WTC11 (cell line): ENCODE measurements at regions not wholly inside any gene's neighbourhood (a gene's known extent, or its start where the extent isn't known, plus 50 kb on each side); places are given as distances from the start of the nearest gene placed in this dataset.

Experiments used
- ATAC-seq: fragments of 200-7000 bp; cut with Tn5 transposase; 2 replicates; pipeline ENCODE4 v1.10.0; 2021; ENCODE audit warnings: mild to moderate bottlenecking, moderate library complexity
- CTCF ChIA-PET: fragments of 300-600 bp; sonication (Branson Sonifier 250); formaldehyde crosslinking; loops from one replicate; lab custom pipeline; 2021; ENCODE audit warnings: antibody characterized with exemption; lab: Charles Lee
- POLR2A ChIA-PET: fragments of 350-600 bp; sonication (Branson Sonifier 250); formaldehyde crosslinking; loops from one replicate; lab custom pipeline; 2021; ENCODE audit warnings: antibody characterized with exemption; lab: Charles Lee
- DNase-seq: peaks from one replicate; pipeline ENCODE4 v3.0.0; 2021; ENCODE audit warnings: low spot score
- H3K27ac Mint-ChIP-seq: 2 replicates; pipeline ENCODE4 v1.8.0; 2021; ENCODE audit warnings: mixed read lengths
- H3K27me3 Mint-ChIP-seq: 2 replicates; pipeline ENCODE4 v1.8.0; 2021; ENCODE audit warnings: low read depth, mild to moderate bottlenecking, moderate library complexity, mixed read lengths
- H3K36me3 Mint-ChIP-seq: 2 replicates; pipeline ENCODE4 v1.8.0; 2021; ENCODE audit warnings: mixed read lengths
- H3K4me1 Mint-ChIP-seq: 2 replicates; pipeline ENCODE4 v1.8.0; 2022; ENCODE audit warnings: mixed read lengths
- H3K4me3 Mint-ChIP-seq: 2 replicates; pipeline ENCODE4 v1.8.0; 2021; ENCODE audit warnings: mild to moderate bottlenecking, moderate library complexity, mixed read lengths
- H3K9me3 Mint-ChIP-seq: 2 replicates; pipeline ENCODE4 v1.8.0; 2021; ENCODE audit warnings: mixed read lengths
- ELF4 ChIP-seq: sonication (generic); formaldehyde crosslinking; IDR thresholded peaks from 2 replicates; pipeline ENCODE4 v1.8.1; 2022; ENCODE audit warnings: low read depth, mild to moderate bottlenecking, moderate library complexity, missing genetic modification reagents
- EMX1 ChIP-seq: fragments of 250-450 bp; sonication (Bioruptor Pico); IDR thresholded peaks from 2 replicates; pipeline ENCODE4 v1.8.0; 2021; ENCODE audit warnings: mild to moderate bottlenecking
- ESRRA ChIP-seq: sonication (generic); formaldehyde crosslinking; IDR thresholded peaks from 2 replicates; pipeline ENCODE4 v1.8.1; 2022; ENCODE audit warnings: mild to moderate bottlenecking, missing genetic modification reagents, borderline replicate concordance
- FOXP1 ChIP-seq: sonication (generic); formaldehyde crosslinking; IDR thresholded peaks from 2 replicates; pipeline ENCODE4 v1.8.0; 2022; ENCODE audit warnings: missing genetic modification reagents, mild to moderate bottlenecking, moderate library complexity, borderline replicate concordance
- HMGA2 ChIP-seq: fragments of 250-450 bp; sonication (Bioruptor Pico); IDR thresholded peaks from 2 replicates; pipeline ENCODE4 v1.4.0; 2021; ENCODE audit warnings: mild to moderate bottlenecking, moderate library complexity
- JAZF1 ChIP-seq: fragments of 250-450 bp; sonication (Bioruptor Pico); IDR thresholded peaks from 2 replicates; pipeline ENCODE4 v1.9.0; 2021; ENCODE audit warnings: moderate library complexity, mild to moderate bottlenecking, inconsistent platforms
- RORB ChIP-seq: fragments of 250-450 bp; sonication (Bioruptor Pico); IDR thresholded peaks from 2 replicates; pipeline ENCODE4 v1.9.0; 2021; ENCODE audit warnings: mild to moderate bottlenecking
- ZNF219 ChIP-seq: sonication (generic); formaldehyde crosslinking; IDR thresholded peaks from 2 replicates; pipeline ENCODE4 v1.8.0; 2023; ENCODE audit warnings: missing genetic modification reagents, mild to moderate bottlenecking, borderline replicate concordance
- ZNF423 ChIP-seq: fragments of 250-450 bp; sonication (Bioruptor Pico); IDR thresholded peaks from 2 replicates; pipeline ENCODE4 v2.1.2; 2022; ENCODE audit warnings: mild to moderate bottlenecking, moderate library complexity
- TF ChIP-seq, protein P1 (sequence below): fragments of 200-600 bp; IDR thresholded peaks from 2 replicates; pipeline ENCODE4 v1.8.0; 2022; ENCODE audit warnings: antibody characterized with exemption
- TF ChIP-seq, protein P2 (sequence below): sonication (generic); formaldehyde crosslinking; IDR thresholded peaks from 2 replicates; pipeline ENCODE4 v1.8.0; 2023; ENCODE audit warnings: missing genetic modification reagents, mild to moderate bottlenecking, borderline replicate concordance
- TF ChIP-seq, protein P3 (sequence below): sonication (generic); formaldehyde crosslinking; IDR thresholded peaks from 2 replicates; pipeline ENCODE4 v1.8.1; 2022; ENCODE audit warnings: low read depth, missing genetic modification reagents, borderline replicate concordance
- TF ChIP-seq, protein P4 (sequence below): sonication (generic); formaldehyde crosslinking; IDR thresholded peaks from 2 replicates; pipeline ENCODE4 v1.8.1; 2023; ENCODE audit warnings: mild to moderate bottlenecking, missing genetic modification reagents, moderate library complexity
- TF ChIP-seq, protein P5 (sequence below): sonication (generic); formaldehyde crosslinking; IDR thresholded peaks from 2 replicates; pipeline ENCODE4 v1.8.1; 2023; ENCODE audit warnings: mild to moderate bottlenecking, missing genetic modification reagents
- TF ChIP-seq, protein P6 (sequence below): fragments of 250-450 bp; sonication (Bioruptor Pico); IDR thresholded peaks from 2 replicates; pipeline ENCODE4 v1.8.0; 2021; ENCODE audit warnings: mild to moderate bottlenecking
- TF ChIP-seq, protein P7 (sequence below): sonication (generic); formaldehyde crosslinking; IDR thresholded peaks from 2 replicates; pipeline ENCODE4 v1.8.0; 2022; ENCODE audit warnings: missing genetic modification reagents
- TF ChIP-seq, protein P8 (sequence below): sonication (generic); formaldehyde crosslinking; IDR thresholded peaks from 2 replicates; pipeline ENCODE4 v1.8.1; 2022; ENCODE audit warnings: low read depth, mild to moderate bottlenecking, moderate library complexity, missing genetic modification reagents, borderline replicate concordance

GRCh38 chr7:156014808-156015207 lies 202.5 kb upstream of the SHH start:
- POLR2A ChIA-PET = no interaction called here
- Mint-ChIP-seq H3K4me1 (no peaks in the 10 kb centered on the region), H3K36me3 (peaks cover 26% of the 10 kb centered on the region)
- no peak for DNase-seq
- TF ChIP-seq, protein P1, sequence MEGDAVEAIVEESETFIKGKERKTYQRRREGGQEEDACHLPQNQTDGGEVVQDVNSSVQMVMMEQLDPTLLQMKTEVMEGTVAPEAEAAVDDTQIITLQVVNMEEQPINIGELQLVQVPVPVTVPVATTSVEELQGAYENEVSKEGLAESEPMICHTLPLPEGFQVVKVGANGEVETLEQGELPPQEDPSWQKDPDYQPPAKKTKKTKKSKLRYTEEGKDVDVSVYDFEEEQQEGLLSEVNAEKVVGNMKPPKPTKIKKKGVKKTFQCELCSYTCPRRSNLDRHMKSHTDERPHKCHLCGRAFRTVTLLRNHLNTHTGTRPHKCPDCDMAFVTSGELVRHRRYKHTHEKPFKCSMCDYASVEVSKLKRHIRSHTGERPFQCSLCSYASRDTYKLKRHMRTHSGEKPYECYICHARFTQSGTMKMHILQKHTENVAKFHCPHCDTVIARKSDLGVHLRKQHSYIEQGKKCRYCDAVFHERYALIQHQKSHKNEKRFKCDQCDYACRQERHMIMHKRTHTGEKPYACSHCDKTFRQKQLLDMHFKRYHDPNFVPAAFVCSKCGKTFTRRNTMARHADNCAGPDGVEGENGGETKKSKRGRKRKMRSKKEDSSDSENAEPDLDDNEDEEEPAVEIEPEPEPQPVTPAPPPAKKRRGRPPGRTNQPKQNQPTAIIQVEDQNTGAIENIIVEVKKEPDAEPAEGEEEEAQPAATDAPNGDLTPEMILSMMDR = no peak
- TF ChIP-seq EMX1 (CRISPR knock-in tag) (no peak), HMGA2 (CRISPR knock-in tag) (no peak), ESRRA (CRISPR knock-in tag) (no peak), RORB (CRISPR knock-in tag) (no peak), ZNF423 (CRISPR knock-in tag) (no peak), JAZF1 (CRISPR knock-in tag) (no peak), ZNF219 (CRISPR knock-in tag) (no peak), FOXP1 (no peak), ELF4 (CRISPR knock-in tag) (no peak)
- TF ChIP-seq, protein P2, sequence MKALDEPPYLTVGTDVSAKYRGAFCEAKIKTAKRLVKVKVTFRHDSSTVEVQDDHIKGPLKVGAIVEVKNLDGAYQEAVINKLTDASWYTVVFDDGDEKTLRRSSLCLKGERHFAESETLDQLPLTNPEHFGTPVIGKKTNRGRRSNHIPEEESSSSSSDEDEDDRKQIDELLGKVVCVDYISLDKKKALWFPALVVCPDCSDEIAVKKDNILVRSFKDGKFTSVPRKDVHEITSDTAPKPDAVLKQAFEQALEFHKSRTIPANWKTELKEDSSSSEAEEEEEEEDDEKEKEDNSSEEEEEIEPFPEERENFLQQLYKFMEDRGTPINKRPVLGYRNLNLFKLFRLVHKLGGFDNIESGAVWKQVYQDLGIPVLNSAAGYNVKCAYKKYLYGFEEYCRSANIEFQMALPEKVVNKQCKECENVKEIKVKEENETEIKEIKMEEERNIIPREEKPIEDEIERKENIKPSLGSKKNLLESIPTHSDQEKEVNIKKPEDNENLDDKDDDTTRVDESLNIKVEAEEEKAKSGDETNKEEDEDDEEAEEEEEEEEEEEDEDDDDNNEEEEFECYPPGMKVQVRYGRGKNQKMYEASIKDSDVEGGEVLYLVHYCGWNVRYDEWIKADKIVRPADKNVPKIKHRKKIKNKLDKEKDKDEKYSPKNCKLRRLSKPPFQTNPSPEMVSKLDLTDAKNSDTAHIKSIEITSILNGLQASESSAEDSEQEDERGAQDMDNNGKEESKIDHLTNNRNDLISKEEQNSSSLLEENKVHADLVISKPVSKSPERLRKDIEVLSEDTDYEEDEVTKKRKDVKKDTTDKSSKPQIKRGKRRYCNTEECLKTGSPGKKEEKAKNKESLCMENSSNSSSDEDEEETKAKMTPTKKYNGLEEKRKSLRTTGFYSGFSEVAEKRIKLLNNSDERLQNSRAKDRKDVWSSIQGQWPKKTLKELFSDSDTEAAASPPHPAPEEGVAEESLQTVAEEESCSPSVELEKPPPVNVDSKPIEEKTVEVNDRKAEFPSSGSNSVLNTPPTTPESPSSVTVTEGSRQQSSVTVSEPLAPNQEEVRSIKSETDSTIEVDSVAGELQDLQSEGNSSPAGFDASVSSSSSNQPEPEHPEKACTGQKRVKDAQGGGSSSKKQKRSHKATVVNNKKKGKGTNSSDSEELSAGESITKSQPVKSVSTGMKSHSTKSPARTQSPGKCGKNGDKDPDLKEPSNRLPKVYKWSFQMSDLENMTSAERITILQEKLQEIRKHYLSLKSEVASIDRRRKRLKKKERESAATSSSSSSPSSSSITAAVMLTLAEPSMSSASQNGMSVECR (CRISPR knock-in tag) = no peak
- TF ChIP-seq, protein P3, sequence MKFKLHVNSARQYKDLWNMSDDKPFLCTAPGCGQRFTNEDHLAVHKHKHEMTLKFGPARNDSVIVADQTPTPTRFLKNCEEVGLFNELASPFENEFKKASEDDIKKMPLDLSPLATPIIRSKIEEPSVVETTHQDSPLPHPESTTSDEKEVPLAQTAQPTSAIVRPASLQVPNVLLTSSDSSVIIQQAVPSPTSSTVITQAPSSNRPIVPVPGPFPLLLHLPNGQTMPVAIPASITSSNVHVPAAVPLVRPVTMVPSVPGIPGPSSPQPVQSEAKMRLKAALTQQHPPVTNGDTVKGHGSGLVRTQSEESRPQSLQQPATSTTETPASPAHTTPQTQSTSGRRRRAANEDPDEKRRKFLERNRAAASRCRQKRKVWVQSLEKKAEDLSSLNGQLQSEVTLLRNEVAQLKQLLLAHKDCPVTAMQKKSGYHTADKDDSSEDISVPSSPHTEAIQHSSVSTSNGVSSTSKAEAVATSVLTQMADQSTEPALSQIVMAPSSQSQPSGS (CRISPR knock-in tag) = no peak
- TF ChIP-seq, protein P4, sequence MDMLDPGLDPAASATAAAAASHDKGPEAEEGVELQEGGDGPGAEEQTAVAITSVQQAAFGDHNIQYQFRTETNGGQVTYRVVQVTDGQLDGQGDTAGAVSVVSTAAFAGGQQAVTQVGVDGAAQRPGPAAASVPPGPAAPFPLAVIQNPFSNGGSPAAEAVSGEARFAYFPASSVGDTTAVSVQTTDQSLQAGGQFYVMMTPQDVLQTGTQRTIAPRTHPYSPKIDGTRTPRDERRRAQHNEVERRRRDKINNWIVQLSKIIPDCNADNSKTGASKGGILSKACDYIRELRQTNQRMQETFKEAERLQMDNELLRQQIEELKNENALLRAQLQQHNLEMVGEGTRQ (CRISPR knock-in tag) = no peak
- TF ChIP-seq, protein P5, sequence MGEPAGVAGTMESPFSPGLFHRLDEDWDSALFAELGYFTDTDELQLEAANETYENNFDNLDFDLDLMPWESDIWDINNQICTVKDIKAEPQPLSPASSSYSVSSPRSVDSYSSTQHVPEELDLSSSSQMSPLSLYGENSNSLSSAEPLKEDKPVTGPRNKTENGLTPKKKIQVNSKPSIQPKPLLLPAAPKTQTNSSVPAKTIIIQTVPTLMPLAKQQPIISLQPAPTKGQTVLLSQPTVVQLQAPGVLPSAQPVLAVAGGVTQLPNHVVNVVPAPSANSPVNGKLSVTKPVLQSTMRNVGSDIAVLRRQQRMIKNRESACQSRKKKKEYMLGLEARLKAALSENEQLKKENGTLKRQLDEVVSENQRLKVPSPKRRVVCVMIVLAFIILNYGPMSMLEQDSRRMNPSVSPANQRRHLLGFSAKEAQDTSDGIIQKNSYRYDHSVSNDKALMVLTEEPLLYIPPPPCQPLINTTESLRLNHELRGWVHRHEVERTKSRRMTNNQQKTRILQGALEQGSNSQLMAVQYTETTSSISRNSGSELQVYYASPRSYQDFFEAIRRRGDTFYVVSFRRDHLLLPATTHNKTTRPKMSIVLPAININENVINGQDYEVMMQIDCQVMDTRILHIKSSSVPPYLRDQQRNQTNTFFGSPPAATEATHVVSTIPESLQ = no peak
- TF ChIP-seq, protein P6, sequence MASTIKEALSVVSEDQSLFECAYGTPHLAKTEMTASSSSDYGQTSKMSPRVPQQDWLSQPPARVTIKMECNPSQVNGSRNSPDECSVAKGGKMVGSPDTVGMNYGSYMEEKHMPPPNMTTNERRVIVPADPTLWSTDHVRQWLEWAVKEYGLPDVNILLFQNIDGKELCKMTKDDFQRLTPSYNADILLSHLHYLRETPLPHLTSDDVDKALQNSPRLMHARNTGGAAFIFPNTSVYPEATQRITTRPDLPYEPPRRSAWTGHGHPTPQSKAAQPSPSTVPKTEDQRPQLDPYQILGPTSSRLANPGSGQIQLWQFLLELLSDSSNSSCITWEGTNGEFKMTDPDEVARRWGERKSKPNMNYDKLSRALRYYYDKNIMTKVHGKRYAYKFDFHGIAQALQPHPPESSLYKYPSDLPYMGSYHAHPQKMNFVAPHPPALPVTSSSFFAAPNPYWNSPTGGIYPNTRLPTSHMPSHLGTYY (CRISPR knock-in tag) = no peak
- TF ChIP-seq, protein P7, sequence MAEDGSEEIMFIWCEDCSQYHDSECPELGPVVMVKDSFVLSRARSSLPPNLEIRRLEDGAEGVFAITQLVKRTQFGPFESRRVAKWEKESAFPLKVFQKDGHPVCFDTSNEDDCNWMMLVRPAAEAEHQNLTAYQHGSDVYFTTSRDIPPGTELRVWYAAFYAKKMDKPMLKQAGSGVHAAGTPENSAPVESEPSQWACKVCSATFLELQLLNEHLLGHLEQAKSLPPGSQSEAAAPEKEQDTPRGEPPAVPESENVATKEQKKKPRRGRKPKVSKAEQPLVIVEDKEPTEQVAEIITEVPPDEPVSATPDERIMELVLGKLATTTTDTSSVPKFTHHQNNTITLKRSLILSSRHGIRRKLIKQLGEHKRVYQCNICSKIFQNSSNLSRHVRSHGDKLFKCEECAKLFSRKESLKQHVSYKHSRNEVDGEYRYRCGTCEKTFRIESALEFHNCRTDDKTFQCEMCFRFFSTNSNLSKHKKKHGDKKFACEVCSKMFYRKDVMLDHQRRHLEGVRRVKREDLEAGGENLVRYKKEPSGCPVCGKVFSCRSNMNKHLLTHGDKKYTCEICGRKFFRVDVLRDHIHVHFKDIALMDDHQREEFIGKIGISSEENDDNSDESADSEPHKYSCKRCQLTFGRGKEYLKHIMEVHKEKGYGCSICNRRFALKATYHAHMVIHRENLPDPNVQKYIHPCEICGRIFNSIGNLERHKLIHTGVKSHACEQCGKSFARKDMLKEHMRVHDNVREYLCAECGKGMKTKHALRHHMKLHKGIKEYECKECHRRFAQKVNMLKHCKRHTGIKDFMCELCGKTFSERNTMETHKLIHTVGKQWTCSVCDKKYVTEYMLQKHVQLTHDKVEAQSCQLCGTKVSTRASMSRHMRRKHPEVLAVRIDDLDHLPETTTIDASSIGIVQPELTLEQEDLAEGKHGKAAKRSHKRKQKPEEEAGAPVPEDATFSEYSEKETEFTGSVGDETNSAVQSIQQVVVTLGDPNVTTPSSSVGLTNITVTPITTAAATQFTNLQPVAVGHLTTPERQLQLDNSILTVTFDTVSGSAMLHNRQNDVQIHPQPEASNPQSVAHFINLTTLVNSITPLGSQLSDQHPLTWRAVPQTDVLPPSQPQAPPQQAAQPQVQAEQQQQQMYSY (CRISPR knock-in tag) = no peak
- TF ChIP-seq, protein P8, sequence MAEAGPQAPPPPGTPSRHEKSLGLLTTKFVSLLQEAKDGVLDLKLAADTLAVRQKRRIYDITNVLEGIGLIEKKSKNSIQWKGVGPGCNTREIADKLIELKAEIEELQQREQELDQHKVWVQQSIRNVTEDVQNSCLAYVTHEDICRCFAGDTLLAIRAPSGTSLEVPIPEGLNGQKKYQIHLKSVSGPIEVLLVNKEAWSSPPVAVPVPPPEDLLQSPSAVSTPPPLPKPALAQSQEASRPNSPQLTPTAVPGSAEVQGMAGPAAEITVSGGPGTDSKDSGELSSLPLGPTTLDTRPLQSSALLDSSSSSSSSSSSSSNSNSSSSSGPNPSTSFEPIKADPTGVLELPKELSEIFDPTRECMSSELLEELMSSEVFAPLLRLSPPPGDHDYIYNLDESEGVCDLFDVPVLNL = no peak
- TF ChIP-seq, all 79 proteins: peak for 0
- CTCF ChIA-PET = no interaction called here
- H3K27me3 Mint-ChIP-seq = no peaks in the 10 kb centered on the region; the same call in 1 of the 2 replicates
- no peak overlapping the region for H3K4me3 Mint-ChIP-seq
- H3K27ac Mint-ChIP-seq = no peak overlapping the region
- ATAC-seq = no peak
- H3K9me3 Mint-ChIP-seq = peaks cover 64% of the 10 kb centered on the region
